Activated CD8-positive, alpha-beta memory T cell treated with anti-CD3 and anti-CD28 coated beads, Interleukin-2, amount 50 U/mL, for 48 hours (primary cell): ENCODE measurements at regions not wholly inside any gene's neighbourhood (a gene's known extent, or its start where the extent isn't known, plus 50 kb on each side); places are given as distances from the start of the nearest gene placed in this dataset.
"Not testable (repeated sequence)": the region's sequence is repeated elsewhere in the genome, so short reads cannot be mapped to it uniquely, and the experiment has no call there.

Experiments used
- DNase-seq: peaks from one replicate; pipeline ENCODE4 v3.0.0-alpha.2; 2020

GRCh38 chrX:13476384-13476783, 93.0 kb upstream of the EGFL6 start:
- DNase-seq = no peak

- no peak for DNase-seq
Observed at GRCh38 chrX:13474164-13474516, 95.3 kb upstream of the EGFL6 start.

GRCh38 chrX:13473442-13474163, 95.8 kb upstream of the EGFL6 start:
- no peak for DNase-seq

- DNase-seq = no peak
Observed at GRCh38 chrX:13472975-13473374, 96.4 kb upstream of the EGFL6 start.

- DNase-seq = no peak
Observed at GRCh38 chrX:13471269-13471668, 98.1 kb upstream of the EGFL6 start.

GRCh38 chrX:13470685-13470977, 98.8 kb upstream of the EGFL6 start:
- DNase-seq = no peak

GRCh38 chrX:13469963-13470684, 99.3 kb upstream of the EGFL6 start:
- no peak for DNase-seq

GRCh38 chrX:13468096-13468495, 101.3 kb upstream of the EGFL6 start:
- DNase-seq = no peak

GRCh38 chrX:13467243-13467642, 102.2 kb upstream of the EGFL6 start:
- no peak for DNase-seq

- DNase-seq = no peak
Observed at GRCh38 chrX:13464599-13465275, 104.7 kb upstream of the EGFL6 start.

- DNase-seq = no peak
Observed at GRCh38 chrX:13463608-13464007, 105.8 kb upstream of the EGFL6 start.

- no peak for DNase-seq
Observed at GRCh38 chrX:13452283-13452682, 117.1 kb upstream of the EGFL6 start.

GRCh38 chrX:13449441-13449840, 120.0 kb upstream of the EGFL6 start:
- no peak for DNase-seq

GRCh38 chrX:13448941-13449340, 120.5 kb upstream of the EGFL6 start:
- DNase-seq = no peak

- DNase-seq = not testable (repeated sequence)
Observed at GRCh38 chrX:13441608-13442007, 121.8 kb upstream of the ATXN3L start.

GRCh38 chrX:13440176-13440575, 120.3 kb upstream of the ATXN3L start:
- no peak for DNase-seq

- DNase-seq = no peak
Observed at GRCh38 chrX:13433298-13433605, 113.4 kb upstream of the ATXN3L start.

- no peak for DNase-seq
Observed at GRCh38 chrX:13432414-13433297, 112.8 kb upstream of the ATXN3L start.

GRCh38 chrX:13430136-13430827, 110.4 kb upstream of the ATXN3L start:
- DNase-seq = no peak

- DNase-seq = peak; percentile 51
Observed at GRCh38 chrX:13428053-13428786, 108.4 kb upstream of the ATXN3L start.

- no peak for DNase-seq
Observed at GRCh38 chrX:13427441-13428052, 107.7 kb upstream of the ATXN3L start.
